ENCODE measurements at regions not wholly inside any gene's neighbourhood (a gene's known extent, or its start where the extent isn't known, plus 50 kb on each side); places are given as distances from the start of the nearest gene placed in this dataset.

DNA sequence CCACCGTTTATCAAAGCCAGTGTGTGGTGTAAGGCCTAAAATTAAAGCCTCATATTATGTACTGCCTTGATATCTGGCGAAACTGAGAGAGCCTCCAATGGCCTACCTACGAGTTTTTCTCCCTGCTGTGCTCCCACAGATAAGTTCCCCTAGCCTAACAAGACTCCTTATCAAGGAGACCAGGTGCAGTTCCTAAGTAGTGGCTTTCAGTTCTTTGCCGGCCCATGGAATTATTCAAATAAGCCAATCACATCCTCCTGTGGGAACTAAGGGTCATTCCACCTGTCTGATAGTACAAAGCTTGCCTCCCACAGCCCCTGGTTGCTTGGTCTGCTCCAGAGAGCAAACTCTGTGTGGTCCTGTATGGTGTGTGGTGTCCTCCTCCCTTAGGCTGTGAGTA is 99.8 kb upstream of the TEX13C start:
- no peak for TF ChIP-seq EZH2 (IDR thresholded peaks at IDR 0.05)
- TF ChIP-seq POLR2AphosphoS5 (IDR thresholded peaks at IDR 0.05; ENCODE audit: borderline replicate concordance, low read depth, low read length), result no peak

All from SK-N-MC (cell line).